KBM-7 (cell line): ENCODE measurements at regions not wholly inside any gene's neighbourhood (a gene's known extent, or its start where the extent isn't known, plus 50 kb on each side); places are given as distances from the start of the nearest gene placed in this dataset.

Experiments
- DNase-seq: peaks from one replicate; pipeline ENCODE4 v3.0.0-alpha.2; 2015
- in situ Hi-C: fragments of 300-500 bp; cut with MboI; formaldehyde crosslinking; loops from 2 replicates; pipeline ENCODE4 v1.14.3; 2020; ENCODE audit warnings: low sequenced_read_pairs, low pct_unique_long_range_greater_than_20kb, mixed read lengths

- in situ Hi-C loops: no loop called here
- DNase-seq: no peak
Observed at GRCh38 chr6:74814440-74814839, 391.4 kb downstream of the COL12A1 start.

GRCh38 chr6:74807674-74808073, 398.2 kb downstream of the COL12A1 start:
- in situ Hi-C loops: no loop called here
- no peak for DNase-seq

- in situ Hi-C loops: no loop called here
- no peak for DNase-seq
Observed at GRCh38 chr6:74805916-74806696, 399.7 kb downstream of the COL12A1 start.

- DNase-seq: peak; percentile 16
- in situ Hi-C loops: no loop called here
Observed at GRCh38 chr6:74798302-74798701, 407.6 kb downstream of the COL12A1 start.

- DNase-seq: no peak
- in situ Hi-C loops: no loop called here
Observed at GRCh38 chr6:74785236-74785635, 420.6 kb downstream of the COL12A1 start.

GRCh38 chr6:74782346-74782745, 423.5 kb downstream of the COL12A1 start:
- in situ Hi-C loops: no loop called here
- DNase-seq: no peak

GRCh38 chr6:74780831-74781230, 425.0 kb downstream of the COL12A1 start:
- no peak for DNase-seq
- in situ Hi-C loops: no loop called here

- no peak for DNase-seq
- in situ Hi-C loops: no loop called here
Observed at GRCh38 chr6:74768738-74769137, 437.1 kb downstream of the COL12A1 start.

- in situ Hi-C loops: no loop called here
- DNase-seq: no peak
Observed at GRCh38 chr6:74768120-74768519, 437.7 kb downstream of the COL12A1 start.

GRCh38 chr6:74765486-74765885, 440.4 kb downstream of the COL12A1 start:
- in situ Hi-C loops: no loop called here
- DNase-seq: no peak

- DNase-seq: no peak
- in situ Hi-C loops: no loop called here
Observed at GRCh38 chr6:74764486-74764885, 441.4 kb downstream of the COL12A1 start.

- no peak for DNase-seq
- in situ Hi-C loops: no loop called here
Observed at GRCh38 chr6:74762841-74763240, 443.0 kb downstream of the COL12A1 start.

GRCh38 chr6:74757813-74758212, 448.0 kb downstream of the COL12A1 start:
- in situ Hi-C loops: no loop called here
- no peak for DNase-seq

GRCh38 chr6:74756923-74757322, 448.9 kb downstream of the COL12A1 start:
- DNase-seq: no peak
- in situ Hi-C loops: no loop called here

- in situ Hi-C loops: no loop called here
- DNase-seq: no peak
Observed at GRCh38 chr6:74755778-74756177, 450.1 kb downstream of the COL12A1 start.

- in situ Hi-C loops: no loop called here
- no peak for DNase-seq
Observed at GRCh38 chr6:74755196-74755595, 450.7 kb downstream of the COL12A1 start.

- in situ Hi-C loops: no loop called here
- DNase-seq: no peak
Observed at GRCh38 chr6:74753883-74754600, 451.8 kb downstream of the COL12A1 start.

- in situ Hi-C loops: no loop called here
- peak; percentile 3 for DNase-seq
Observed at GRCh38 chr6:74752303-74752702, 453.6 kb downstream of the COL12A1 start.

GRCh38 chr6:74750826-74751225, 455.0 kb downstream of the COL12A1 start:
- in situ Hi-C loops: no loop called here
- DNase-seq: no peak

GRCh38 chr6:74749211-74750147, 456.4 kb downstream of the COL12A1 start:
- in situ Hi-C loops: no loop called here
- no peak for DNase-seq
